Spleen (tissue), 11 donors: ENCODE measurements at regions not wholly inside any gene's neighbourhood (a gene's known extent, or its start where the extent isn't known, plus 50 kb on each side); places are given as distances from the start of the nearest gene placed in this dataset.

Source experiments
- DNase-seq: peaks from one replicate; pipeline ENCODE4 v3.0.0-alpha.2; 2020
- H3K27ac ChIP-seq, 8 donors: fragments of 200-600 bp; sonication (generic) in 7 of 8; 1 replicate in 4 of 8; 2 replicates in 4 of 8; pipeline versions ENCODE4 v1.5.0 to v1.8.0; 2016 to 2021; ENCODE audit warnings: inconsistent platforms in 4 of 8, mild to moderate bottlenecking in 4 of 8, moderate library complexity in 1 of 8
- H3K27me3 ChIP-seq, 7 donors: fragments of 200-600 bp; sonication (generic) in 6 of 7; replicated peaks in 1 of 7; 1 replicate in 4 of 7; 2 replicates in 3 of 7; pipeline versions ENCODE4 v1.5.0 to v1.8.0; 2016 to 2021; ENCODE audit warnings: inconsistent platforms in 3 of 7, mild to moderate bottlenecking in 1 of 7
- H3K36me3 ChIP-seq, 6 donors: fragments of 200-600 bp; sonication (generic) in 5 of 6; 1 replicate in 4 of 6; 2 replicates in 2 of 6; pipeline versions ENCODE4 v1.5.0 to v1.8.0; 2016 to 2021; ENCODE audit warnings: inconsistent platforms in 2 of 6
- H3K4me1 ChIP-seq, 6 donors: fragments of 200-600 bp; sonication (generic) in 5 of 6; 1 replicate in 3 of 6; 2 replicates in 3 of 6; pipeline versions ENCODE4 v1.5.0 to v1.8.0; 2016 to 2021; ENCODE audit warnings: inconsistent platforms in 3 of 6
- H3K4me3 ChIP-seq, 8 donors: fragments of 200-600 bp; sonication (generic) in 7 of 8; 1 replicate in 4 of 8; 2 replicates in 4 of 8; pipeline versions ENCODE4 v1.5.0 to v1.8.0; 2016 to 2021; ENCODE audit warnings: inconsistent platforms in 4 of 8, mild to moderate bottlenecking in 4 of 8, moderate library complexity in 2 of 8
- H3K9me3 ChIP-seq, 8 donors: fragments of 200-600 bp; sonication (generic) in 7 of 8; 1 replicate in 4 of 8; 2 replicates in 4 of 8; pipeline versions ENCODE4 v1.5.0 to v1.8.0; 2016 to 2021; ENCODE audit warnings: inconsistent platforms in 4 of 8
- CTCF ChIP-seq, 11 experiments: fragments of 200-600 bp in 7 of 11; fragments of 450-650 bp in 4 of 11; sonication (generic) in 4 of 11; IDR thresholded peaks in 8 of 11; conservative IDR thresholded peaks in 3 of 11; 1 replicate in 7 of 11; 2 replicates in 4 of 11; pipeline versions ENCODE4 v1.4.0 to v1.8.0; 2016 to 2021; ENCODE audit warnings: antibody characterized with exemption in 11 of 11, inconsistent platforms in 4 of 11, mild to moderate bottlenecking in 1 of 11
- POLR2A ChIP-seq, 3 donors: fragments of 450-650 bp; IDR thresholded peaks; one replicate each; pipeline ENCODE4 v1.5.1; 2017; ENCODE audit warnings: antibody characterized with exemption in 3 of 3, mild to moderate bottlenecking in 1 of 3
- POLR2AphosphoS5 ChIP-seq, 3 donors: sonication (generic); formaldehyde crosslinking; IDR thresholded peaks; one replicate each; pipeline ENCODE4 v1.5.1; 2017; ENCODE audit warnings: antibody characterized with exemption in 3 of 3
- WGBS, 5 donors: extraction: QIAGEN DNeasy Blood & Tissue Kit in 3 of 5; methylation state at CpG; one replicate each; pipeline versions ENCODE4 v1.1.5 to v1.1.7; 2013 to 2018; 5-methylcytosine and 5-hydroxymethylcytosine counted together
- intact Hi-C: fragments of 100-400 bp; cut with DNase I; formaldehyde crosslinking; loops from one replicate; pipeline ENCODE4 v1.15.0; 2023; ENCODE audit warnings: low total_unique reads
- donor health status: healthy with polysubstance abuse.
- donor health status: DM: no; HTN: no; CAD: no; lungs with moderate emphysema.
- donor health status: DM: no; HTN: no; CAD: no.
- donor health status: Bipolar disorder and iron deficiency.
- donor health status: healthy.
- donor health status: DM: no; HTN: no; CAD: no.
- donor health status: DM: yes; HTN: yes; CAD: no.

GRCh38 chr6:8182902-8183665 is 80.7 kb upstream of the EEF1E1 start:
- Histone ChIP-seq H3K9me3 (no peaks in the 10 kb centered on the region), H3K4me3 (no peak overlapping the region), H3K36me3 (no peaks in the 10 kb centered on the region), H3K27ac (peak overlapping the region in 2 of 8 donors; percentile 3 to 11), H3K27me3 (peaks cover 0 to 6% (median 0%) of the 10 kb centered on the region in 7 donors), H3K4me1 (peaks cover 0 to 22% (median 3%) of the 10 kb centered on the region in 6 donors)
- WGBS, 5 donors: 55 to 63% (median 59%) methylated on average over 9 of the region's 9 CpGs
- intact Hi-C loops: no loop called here
- TF ChIP-seq POLR2A (IDR thresholded peaks at IDR 0.05) (no peak), CTCF (IDR thresholded peaks at IDR 0.05 in 8 of 11, conservative IDR thresholded peaks at IDR 0.05 in 3 of 11) (no peak), POLR2AphosphoS5 (IDR thresholded peaks at IDR 0.05) (no peak)
- DNase-seq: no peak

- WGBS, 5 donors: 45 to 65% (median 51%) methylated on average over 10 of the region's 10 CpGs
- Histone ChIP-seq H3K36me3 (no peaks in the 10 kb centered on the region), H3K9me3 (no peaks in the 10 kb centered on the region), H3K27ac (peak overlapping the region in 5 of 8 donors; percentile 3 to 40 (median 11)), H3K27me3 (peaks cover 0 to 12% (median 0%) of the 10 kb centered on the region in 7 donors), H3K4me1 (peaks cover 0 to 22% (median 3%) of the 10 kb centered on the region in 6 donors), H3K4me3 (no peak overlapping the region)
- TF ChIP-seq POLR2A (IDR thresholded peaks at IDR 0.05) (no peak), CTCF (IDR thresholded peaks at IDR 0.05 in 8 of 11, conservative IDR thresholded peaks at IDR 0.05 in 3 of 11) (no peak), POLR2AphosphoS5 (IDR thresholded peaks at IDR 0.05) (no peak)
- DNase-seq: no peak
- intact Hi-C loops: no loop called here
Measured at GRCh38 chr6:8181951-8182845, 79.8 kb upstream of the EEF1E1 start.

- no peak for DNase-seq
- Histone ChIP-seq H3K4me3 (no peak overlapping the region), H3K27me3 (peaks cover 0 to 16% (median 0%) of the 10 kb centered on the region in 7 donors), H3K4me1 (peaks cover 0 to 22% (median 3%) of the 10 kb centered on the region in 6 donors), H3K9me3 (no peaks in the 10 kb centered on the region), H3K36me3 (no peaks in the 10 kb centered on the region), H3K27ac (peak overlapping the region in 4 of 8 donors; percentile 3 to 40 (median 25))
- TF ChIP-seq POLR2A (IDR thresholded peaks at IDR 0.05): no peak
- intact Hi-C loops: no loop called here
- 52 to 70% (median 63%) methylated on average over 2 of the region's 2 CpGs for WGBS, 5 donors
Measured at GRCh38 chr6:8181160-8181881, 79.0 kb upstream of the EEF1E1 start.

- Histone ChIP-seq H3K4me1 (peaks cover 0 to 22% (median 3%) of the 10 kb centered on the region in 6 donors), H3K27ac (peak overlapping the region in 3 of 8 donors; percentile 15 to 40 (median 32)), H3K9me3 (no peaks in the 10 kb centered on the region), H3K4me3 (no peak overlapping the region), H3K27me3 (peaks cover 0 to 16% (median 0%) of the 10 kb centered on the region in 7 donors), H3K36me3 (no peaks in the 10 kb centered on the region)
- DNase-seq: no peak
- WGBS, 5 donors: 60 to 73% (median 67%) methylated on average over 11 of the region's 11 CpGs
- intact Hi-C loops: no loop called here
- TF ChIP-seq POLR2A (IDR thresholded peaks at IDR 0.05) (no peak), POLR2AphosphoS5 (IDR thresholded peaks at IDR 0.05) (no peak)
Measured at GRCh38 chr6:8180327-8181159, 78.2 kb upstream of the EEF1E1 start.
